K562 (cell line): ENCODE measurements at regions not wholly inside any gene's neighbourhood (a gene's known extent, or its start where the extent isn't known, plus 50 kb on each side); places are given as distances from the start of the nearest gene placed in this dataset.

Experiments used
- ATAC-seq: fragments of 200-7000 bp; cut with Tn5 transposase; 3 replicates; pipeline ENCODE4 v1.9.1; 2020; ENCODE audit warnings: moderate library complexity
- BruUV-seq: library from RNA; stranded (reverse); fragments of 400-500 nt; replicated peaks from 2 replicates; lab custom pipeline; 2021; lab: Mats Ljungman, UMichigan
- CTCF ChIA-PET: fragments of 300-600 bp; formaldehyde crosslinking; extraction: SDS; loops from one replicate; lab custom pipeline; 2021; ENCODE audit warnings: low intra/inter-chr PET ratio; lab: Yijun Ruan, JAX
- POLR2A ChIA-PET: fragments of 300-600, 350-650 bp; sonication (Branson Sonifier 250); formaldehyde crosslinking; extraction: SDS; loops from one replicate; lab custom pipeline; 2021; ENCODE audit warnings: antibody characterized with exemption, inconsistent platforms; lab: Yijun Ruan, JAX
- DNase-seq, 4 experiments: peaks; one replicate each; pipeline versions ENCODE4 v3.0.0 to v3.0.0-alpha.2; 2011 to 2018; ENCODE audit warnings: low spot score in 3 of 4, mixed read lengths in 3 of 4; ENCODE audit errors: extremely low read depth in 1 of 4
- FAIRE-seq: peaks from 2 replicates; lab custom pipeline; 2011; peaks lifted over from hg19 to GRCh38; lab: Jason Lieb, UNC
- H2AFZ ChIP-seq: 2 replicates; pipeline ENCODE4 v1.6.0; 2011; ENCODE audit warnings: low read depth, low read length, control low read depth, inconsistent platforms
- H3K27ac ChIP-seq: fragments of 200-600 bp; 3 replicates; pipeline ENCODE4 v1.8.0; 2011; ENCODE audit warnings: low read depth, mild to moderate bottlenecking, control low read depth, inconsistent platforms, low read length, moderate library complexity, mixed read lengths; ENCODE audit errors: extremely low read depth
- H3K27me3 ChIP-seq, 2 experiments: fragments of 300-600 bp in 1 of 2; 2 replicates in 1 of 2; 3 replicates in 1 of 2; pipeline versions ENCODE4 v1.6.0 to v1.8.0; 2011; ENCODE audit warnings: inconsistent platforms in 2 of 2, low read length in 2 of 2, mild to moderate bottlenecking in 1 of 2, mixed read lengths in 1 of 2, moderate library complexity in 1 of 2; ENCODE audit not compliant: control insufficient read depth in 2 of 2, insufficient read depth in 2 of 2
- H3K36me3 ChIP-seq: fragments of 300-600 bp; 3 replicates; pipeline ENCODE4 v1.8.0; 2011; ENCODE audit warnings: mild to moderate bottlenecking, low read length, inconsistent platforms; ENCODE audit not compliant: control insufficient read depth, insufficient read depth
- H3K4me1 ChIP-seq, 2 experiments: fragments of 200-600 bp in 1 of 2; replicated peaks in 1 of 2; 2 replicates in 1 of 2; 3 replicates in 1 of 2; pipeline versions ENCODE4 v1.5.1 to v1.8.0; 2011; ENCODE audit warnings: inconsistent platforms in 2 of 2, low read length in 2 of 2, mild to moderate bottlenecking in 1 of 2, mixed read lengths in 1 of 2, moderate library complexity in 1 of 2; ENCODE audit not compliant: control insufficient read depth in 2 of 2, insufficient read depth in 2 of 2
- H3K4me2 ChIP-seq: 2 replicates; pipeline ENCODE4 v1.6.1; 2011; ENCODE audit warnings: low read length, control low read depth, inconsistent platforms, mixed read lengths; ENCODE audit not compliant: insufficient read depth
- H3K4me3 ChIP-seq: fragments of 200-600 bp; sonication (generic), shearing (Covaris generic); 2 replicates; pipeline ENCODE4 v1.5.1; 2016; ENCODE audit warnings: control low read depth, inconsistent platforms
- H3K79me2 ChIP-seq: fragments of 200-600 bp; 3 replicates; pipeline ENCODE4 v1.8.0; 2011; ENCODE audit warnings: low read length, inconsistent platforms; ENCODE audit not compliant: control insufficient read depth, insufficient read depth
- H3K9ac ChIP-seq, 2 experiments: 2 replicates each; pipeline versions ENCODE4 v1.6.0 to v1.6.1; 2011; ENCODE audit warnings: low read depth in 2 of 2, low read length in 2 of 2, control low read depth in 1 of 2, inconsistent platforms in 1 of 2, mild to moderate bottlenecking in 1 of 2, mixed read lengths in 1 of 2; ENCODE audit not compliant: insufficient read depth in 1 of 2
- H3K9me1 ChIP-seq: one replicate; pipeline ENCODE4 v1.6.0; 2011; ENCODE audit warnings: inconsistent platforms, mild to moderate bottlenecking, low read length, moderate library complexity; ENCODE audit not compliant: control insufficient read depth, insufficient read depth
- H3K9me3 ChIP-seq: replicated peaks from 2 replicates; pipeline ENCODE4 v1.5.1; 2011; ENCODE audit warnings: low read depth, low read length, inconsistent platforms; ENCODE audit not compliant: control insufficient read depth, insufficient read depth
- H4K20me1 ChIP-seq: replicated peaks from 2 replicates; pipeline ENCODE4 v1.6.1; 2011; ENCODE audit warnings: low read length, inconsistent platforms, mixed read lengths; ENCODE audit not compliant: control insufficient read depth, insufficient read depth
- EGR1 ChIP-seq: fragments of 450-650 bp; conservative IDR thresholded peaks from 2 replicates; pipeline ENCODE4 v1.6.1; 2017; ENCODE audit warnings: mild to moderate bottlenecking
- HNRNPL ChIP-seq: fragments of 200-400 bp; formaldehyde crosslinking; IDR thresholded peaks from 2 replicates; pipeline ENCODE4 v1.6.1; 2017; ENCODE audit warnings: low read depth, mild to moderate bottlenecking, low read length
- MNT ChIP-seq, 2 experiments: fragments of 450-650 bp; conservative IDR thresholded peaks; 2 replicates each; pipeline ENCODE4 v1.6.1; 2017; ENCODE audit warnings: mild to moderate bottlenecking in 2 of 2, moderate library complexity in 2 of 2
- SLC30A9 ChIP-seq: fragments of 250-450 bp; sonication (Bioruptor Pico); IDR thresholded peaks from 2 replicates; pipeline ENCODE4 v1.8.0; 2022; ENCODE audit warnings: mild to moderate bottlenecking, moderate library complexity
- WGBS: fragments of 100-300 bp; shearing (Covaris generic); methylation state at CpG from one replicate; pipeline ENCODE4 v1.1.6; 2016; ENCODE audit warnings: low coverage, mixed read lengths; ENCODE audit not compliant: insufficient coverage; ENCODE audit errors: missing lambda C conversion rate; 5-methylcytosine and 5-hydroxymethylcytosine counted together
- in situ Hi-C: fragments of 300-500 bp; cut with MboI; formaldehyde crosslinking; loops from 4 replicates; pipeline ENCODE4 v1.15.0; 2018; ENCODE audit warnings: inconsistent platforms, mixed read lengths
- intact Hi-C: fragments of 100-400 bp; cut with micrococcal nuclease; formaldehyde crosslinking; loops from 2 replicates; pipeline ENCODE4 v1.14.2; 2022
- TF ChIP-seq, protein P1 (sequence below): fragments of 250-450 bp; sonication (Bioruptor Pico); IDR thresholded peaks from 2 replicates; pipeline ENCODE4 v1.8.0; 2021; ENCODE audit warnings: moderate library complexity, mild to moderate bottlenecking, inconsistent platforms
- TF ChIP-seq, protein P2 (sequence below): fragments of 250-450 bp; sonication (Bioruptor Pico); IDR thresholded peaks from 2 replicates; pipeline ENCODE4 v1.5.0; 2021

GRCh38 chr17:54177606-54178308, 355.0 kb downstream of the KIF2B start:
- in situ Hi-C loops (no loop called here), intact Hi-C loops (no loop called here)
- H3K9me3 ChIP-seq: no peaks in the 10 kb centered on the region
- H3K4me2 ChIP-seq: no peak overlapping the region
- no peaks in the 10 kb centered on the region for H3K9me1 ChIP-seq
- H3K36me3 ChIP-seq: no peaks in the 10 kb centered on the region
- TF ChIP-seq, protein P1, sequence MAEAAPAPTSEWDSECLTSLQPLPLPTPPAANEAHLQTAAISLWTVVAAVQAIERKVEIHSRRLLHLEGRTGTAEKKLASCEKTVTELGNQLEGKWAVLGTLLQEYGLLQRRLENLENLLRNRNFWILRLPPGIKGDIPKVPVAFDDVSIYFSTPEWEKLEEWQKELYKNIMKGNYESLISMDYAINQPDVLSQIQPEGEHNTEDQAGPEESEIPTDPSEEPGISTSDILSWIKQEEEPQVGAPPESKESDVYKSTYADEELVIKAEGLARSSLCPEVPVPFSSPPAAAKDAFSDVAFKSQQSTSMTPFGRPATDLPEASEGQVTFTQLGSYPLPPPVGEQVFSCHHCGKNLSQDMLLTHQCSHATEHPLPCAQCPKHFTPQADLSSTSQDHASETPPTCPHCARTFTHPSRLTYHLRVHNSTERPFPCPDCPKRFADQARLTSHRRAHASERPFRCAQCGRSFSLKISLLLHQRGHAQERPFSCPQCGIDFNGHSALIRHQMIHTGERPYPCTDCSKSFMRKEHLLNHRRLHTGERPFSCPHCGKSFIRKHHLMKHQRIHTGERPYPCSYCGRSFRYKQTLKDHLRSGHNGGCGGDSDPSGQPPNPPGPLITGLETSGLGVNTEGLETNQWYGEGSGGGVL (CRISPR knock-in tag): no peak
- no peak for TF ChIP-seq EGR1
- no peak for TF ChIP-seq HNRNPL
- no peak for TF ChIP-seq MNT (conservative IDR thresholded peaks at IDR 0.05)
- TF ChIP-seq, protein P2, sequence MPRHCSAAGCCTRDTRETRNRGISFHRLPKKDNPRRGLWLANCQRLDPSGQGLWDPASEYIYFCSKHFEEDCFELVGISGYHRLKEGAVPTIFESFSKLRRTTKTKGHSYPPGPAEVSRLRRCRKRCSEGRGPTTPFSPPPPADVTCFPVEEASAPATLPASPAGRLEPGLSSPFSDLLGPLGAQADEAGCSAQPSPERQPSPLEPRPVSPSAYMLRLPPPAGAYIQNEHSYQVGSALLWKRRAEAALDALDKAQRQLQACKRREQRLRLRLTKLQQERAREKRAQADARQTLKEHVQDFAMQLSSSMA: no peak
- TF ChIP-seq SLC30A9: no peak
- no peak overlapping the region for H2AFZ ChIP-seq
- DNase-seq (no peak), ATAC-seq (no peak), FAIRE-seq (no peak)
- no peak overlapping the region for H3K27ac ChIP-seq
- no peaks in the 10 kb centered on the region for H3K4me1 ChIP-seq
- CTCF ChIA-PET: no interaction called here
- WGBS: 2% methylated on average over 4 of the region's 4 CpGs
- POLR2A ChIA-PET: interaction anchor here (0.8 kb wide), 1 partner anchor 272 kb away, joined by 3 read pairs; no protein-coding TSS in a partner anchor
- no peaks in the 10 kb centered on the region for H3K27me3 ChIP-seq
- H3K4me3 ChIP-seq: no peak overlapping the region
- H3K79me2 ChIP-seq: no peaks in the 10 kb centered on the region
- H4K20me1 ChIP-seq: no peaks in the 10 kb centered on the region
- BruUV-seq: no TSS peak
- no peak overlapping the region for H3K9ac ChIP-seq
